HUES6 (cell line): ENCODE measurements at regions not wholly inside any gene's neighbourhood (a gene's known extent, or its start where the extent isn't known, plus 50 kb on each side); places are given as distances from the start of the nearest gene placed in this dataset.

Source experiments
- H3K27ac ChIP-seq: 2 replicates; pipeline ENCODE4 v1.7.0; 2013; ENCODE audit warnings: low read depth, mild to moderate bottlenecking, low read length, inconsistent platforms
- H3K27me3 ChIP-seq: 2 replicates; pipeline ENCODE4 v1.6.1; 2013; ENCODE audit warnings: low read length; ENCODE audit not compliant: control insufficient read depth, insufficient read depth
- H3K36me3 ChIP-seq: 2 replicates; pipeline ENCODE4 v1.6.1; 2013; ENCODE audit warnings: low read length; ENCODE audit not compliant: control insufficient read depth, insufficient read depth
- H3K4me1 ChIP-seq: 2 replicates; pipeline ENCODE4 v1.6.1; 2013; ENCODE audit warnings: low read length; ENCODE audit not compliant: control insufficient read depth, insufficient read depth
- H3K4me3 ChIP-seq: 2 replicates; pipeline ENCODE4 v1.5.1; 2013; ENCODE audit warnings: low read depth, low read length
- H3K9ac ChIP-seq: one replicate; pipeline ENCODE4 v1.6.1; 2013; ENCODE audit warnings: mild to moderate bottlenecking, low read length
- H3K9me3 ChIP-seq: 2 replicates; pipeline ENCODE4 v1.6.1; 2013; ENCODE audit warnings: low read depth, low read length; ENCODE audit not compliant: control insufficient read depth, insufficient read depth

- Histone ChIP-seq H3K4me3 (no peak overlapping the region), H3K27ac (no peak overlapping the region)
Measured at GRCh38 chr1:14452551-14452950, 145.9 kb upstream of the KAZN start.

GRCh38 chr1:14460173-14460572 lies 138.3 kb upstream of the KAZN start:
- Histone ChIP-seq H3K4me3 (no peak overlapping the region), H3K4me1 (no peaks in the 10 kb centered on the region), H3K9ac (no peak overlapping the region), H3K27ac (no peak overlapping the region), H3K9me3 (no peaks in the 10 kb centered on the region), H3K36me3 (no peaks in the 10 kb centered on the region), H3K27me3 (peaks cover 22% of the 10 kb centered on the region)

More at GRCh38 chr1:14452551-14452950, 145.9 kb upstream of the KAZN start:
- Histone ChIP-seq H3K27me3 (peaks cover 52% of the 10 kb centered on the region), H3K4me1 (no peaks in the 10 kb centered on the region), H3K36me3 (no peaks in the 10 kb centered on the region), H3K9ac (no peak overlapping the region), H3K9me3 (no peaks in the 10 kb centered on the region)

GRCh38 chr1:14462851-14463250 lies 135.6 kb upstream of the KAZN start:
- H3K4me3 ChIP-seq, result no peak overlapping the region
- no peaks in the 10 kb centered on the region for H3K4me1 ChIP-seq
- peaks cover 21% of the 10 kb centered on the region for H3K27me3 ChIP-seq
- no peak overlapping the region for H3K27ac ChIP-seq
- no peaks in the 10 kb centered on the region for H3K36me3 ChIP-seq
- no peaks in the 10 kb centered on the region for H3K9me3 ChIP-seq
- no peak overlapping the region for H3K9ac ChIP-seq

- H3K27me3 ChIP-seq, result peaks cover 38% of the 10 kb centered on the region
- H3K9me3 ChIP-seq, result no peaks in the 10 kb centered on the region
- H3K4me1 ChIP-seq, result no peaks in the 10 kb centered on the region
- no peaks in the 10 kb centered on the region for H3K36me3 ChIP-seq
- no peak overlapping the region for H3K4me3 ChIP-seq
- no peak overlapping the region for H3K9ac ChIP-seq
- H3K27ac ChIP-seq, result no peak overlapping the region
Measured at GRCh38 chr1:14466006-14466405, 132.5 kb upstream of the KAZN start.

GRCh38 chr1:14467112-14467511 lies 131.4 kb upstream of the KAZN start:
- no peak overlapping the region for H3K27ac ChIP-seq
- H3K4me1 ChIP-seq, result no peaks in the 10 kb centered on the region
- no peaks in the 10 kb centered on the region for H3K9me3 ChIP-seq
- no peak overlapping the region for H3K9ac ChIP-seq
- H3K4me3 ChIP-seq, result no peak overlapping the region
- peaks cover 47% of the 10 kb centered on the region for H3K27me3 ChIP-seq
- no peaks in the 10 kb centered on the region for H3K36me3 ChIP-seq

GRCh38 chr1:14468751-14469150 lies 129.7 kb upstream of the KAZN start:
- peaks cover 51% of the 10 kb centered on the region for H3K27me3 ChIP-seq
- no peaks in the 10 kb centered on the region for H3K4me1 ChIP-seq
- H3K27ac ChIP-seq, result no peak overlapping the region
- H3K9ac ChIP-seq, result no peak overlapping the region
- H3K9me3 ChIP-seq, result no peaks in the 10 kb centered on the region
- H3K4me3 ChIP-seq, result no peak overlapping the region
- H3K36me3 ChIP-seq, result no peaks in the 10 kb centered on the region

GRCh38 chr1:14470802-14471201 lies 127.7 kb upstream of the KAZN start:
- Histone ChIP-seq H3K4me1 (no peaks in the 10 kb centered on the region), H3K27me3 (peaks cover 62% of the 10 kb centered on the region), H3K36me3 (no peaks in the 10 kb centered on the region), H3K27ac (no peak overlapping the region), H3K9me3 (no peaks in the 10 kb centered on the region), H3K4me3 (no peak overlapping the region), H3K9ac (no peak overlapping the region)

GRCh38 chr1:14474856-14475255 lies 123.6 kb upstream of the KAZN start:
- no peaks in the 10 kb centered on the region for H3K36me3 ChIP-seq
- H3K27me3 ChIP-seq, result peaks cover 56% of the 10 kb centered on the region
- H3K9ac ChIP-seq, result no peak overlapping the region
- H3K4me3 ChIP-seq, result no peak overlapping the region
- no peaks in the 10 kb centered on the region for H3K4me1 ChIP-seq
- H3K9me3 ChIP-seq, result no peaks in the 10 kb centered on the region
- H3K27ac ChIP-seq, result no peak overlapping the region

- H3K36me3 ChIP-seq, result no peaks in the 10 kb centered on the region
- H3K27ac ChIP-seq, result no peak overlapping the region
- H3K9me3 ChIP-seq, result no peaks in the 10 kb centered on the region
- H3K4me3 ChIP-seq, result no peak overlapping the region
- H3K27me3 ChIP-seq, result peaks cover 44% of the 10 kb centered on the region
- H3K9ac ChIP-seq, result no peak overlapping the region
- H3K4me1 ChIP-seq, result no peaks in the 10 kb centered on the region
Measured at GRCh38 chr1:14476170-14476955, 122.1 kb upstream of the KAZN start.

- Histone ChIP-seq H3K9ac (no peak overlapping the region), H3K9me3 (no peaks in the 10 kb centered on the region), H3K4me1 (no peaks in the 10 kb centered on the region), H3K27me3 (peaks cover 32% of the 10 kb centered on the region), H3K4me3 (no peak overlapping the region), H3K36me3 (no peaks in the 10 kb centered on the region), H3K27ac (no peak overlapping the region)
Measured at GRCh38 chr1:14478120-14478519, 120.4 kb upstream of the KAZN start.

GRCh38 chr1:14479865-14480264 lies 118.6 kb upstream of the KAZN start:
- Histone ChIP-seq H3K27ac (no peak overlapping the region), H3K27me3 (peaks cover 24% of the 10 kb centered on the region), H3K4me3 (no peak overlapping the region), H3K9me3 (no peaks in the 10 kb centered on the region), H3K4me1 (no peaks in the 10 kb centered on the region), H3K36me3 (no peaks in the 10 kb centered on the region), H3K9ac (no peak overlapping the region)
